ENCODE measurements at regions not wholly inside any gene's neighbourhood (a gene's known extent, or its start where the extent isn't known, plus 50 kb on each side); places are given as distances from the start of the nearest gene placed in this dataset.

DNA sequence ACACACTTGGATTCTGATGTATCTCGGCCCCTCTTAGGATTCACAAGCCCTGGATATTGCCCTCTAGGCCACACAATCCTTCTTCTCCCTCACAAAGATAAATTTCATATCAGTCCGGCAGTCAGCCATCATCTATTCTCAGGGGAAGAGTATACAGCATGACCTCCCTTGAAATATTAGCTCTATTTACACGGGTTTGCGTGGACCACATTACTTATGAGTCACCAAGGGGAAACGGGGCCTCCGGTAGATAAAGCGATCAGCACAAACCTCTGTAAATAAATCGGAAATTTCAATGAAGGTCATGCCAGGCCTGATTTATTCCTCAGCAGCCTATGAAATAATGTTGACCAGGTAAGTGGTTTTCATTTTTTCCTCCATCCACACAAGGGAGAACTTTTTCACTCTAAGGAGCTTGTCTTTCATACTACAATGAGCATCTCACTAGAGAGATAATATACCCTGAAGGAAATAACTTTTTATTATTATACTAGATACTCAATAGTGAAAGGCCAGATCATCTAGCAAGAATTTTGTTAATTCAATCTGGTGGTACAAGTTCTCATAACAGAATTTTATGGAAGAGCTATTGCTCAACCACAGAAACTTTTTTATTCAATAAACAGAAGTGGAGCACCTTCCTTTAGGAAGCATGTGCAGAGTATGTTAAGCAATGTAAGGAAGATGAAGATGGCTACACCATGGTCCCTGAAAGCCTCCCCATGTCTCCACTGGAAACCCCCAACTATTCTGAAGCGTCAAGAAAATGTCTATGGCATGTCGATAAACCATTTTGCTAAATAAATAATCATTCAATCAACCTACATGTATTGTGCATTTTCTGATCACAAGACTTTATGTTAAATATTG lies 125.2 kb upstream of the PIK3C3 start:
- FAIRE-seq (no peak), DNase-seq (ENCODE audit: low read depth) (no peak)
- Histone ChIP-seq H3K4me3 (ENCODE audit: low read depth, low read length) (no peak overlapping the region), H3K36me3 (ENCODE audit: control insufficient read depth, insufficient read depth, low read length) (no peaks in the 10 kb centered on the region), H3K27me3 (ENCODE audit: control insufficient read depth, insufficient read depth, low read length) (no peaks in the 10 kb centered on the region)
- TF ChIP-seq, protein P1, sequence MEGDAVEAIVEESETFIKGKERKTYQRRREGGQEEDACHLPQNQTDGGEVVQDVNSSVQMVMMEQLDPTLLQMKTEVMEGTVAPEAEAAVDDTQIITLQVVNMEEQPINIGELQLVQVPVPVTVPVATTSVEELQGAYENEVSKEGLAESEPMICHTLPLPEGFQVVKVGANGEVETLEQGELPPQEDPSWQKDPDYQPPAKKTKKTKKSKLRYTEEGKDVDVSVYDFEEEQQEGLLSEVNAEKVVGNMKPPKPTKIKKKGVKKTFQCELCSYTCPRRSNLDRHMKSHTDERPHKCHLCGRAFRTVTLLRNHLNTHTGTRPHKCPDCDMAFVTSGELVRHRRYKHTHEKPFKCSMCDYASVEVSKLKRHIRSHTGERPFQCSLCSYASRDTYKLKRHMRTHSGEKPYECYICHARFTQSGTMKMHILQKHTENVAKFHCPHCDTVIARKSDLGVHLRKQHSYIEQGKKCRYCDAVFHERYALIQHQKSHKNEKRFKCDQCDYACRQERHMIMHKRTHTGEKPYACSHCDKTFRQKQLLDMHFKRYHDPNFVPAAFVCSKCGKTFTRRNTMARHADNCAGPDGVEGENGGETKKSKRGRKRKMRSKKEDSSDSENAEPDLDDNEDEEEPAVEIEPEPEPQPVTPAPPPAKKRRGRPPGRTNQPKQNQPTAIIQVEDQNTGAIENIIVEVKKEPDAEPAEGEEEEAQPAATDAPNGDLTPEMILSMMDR (IDR thresholded peaks at IDR 0.05; ENCODE audit: insufficient read depth, low read length, severe bottlenecking): no peak

DNA sequence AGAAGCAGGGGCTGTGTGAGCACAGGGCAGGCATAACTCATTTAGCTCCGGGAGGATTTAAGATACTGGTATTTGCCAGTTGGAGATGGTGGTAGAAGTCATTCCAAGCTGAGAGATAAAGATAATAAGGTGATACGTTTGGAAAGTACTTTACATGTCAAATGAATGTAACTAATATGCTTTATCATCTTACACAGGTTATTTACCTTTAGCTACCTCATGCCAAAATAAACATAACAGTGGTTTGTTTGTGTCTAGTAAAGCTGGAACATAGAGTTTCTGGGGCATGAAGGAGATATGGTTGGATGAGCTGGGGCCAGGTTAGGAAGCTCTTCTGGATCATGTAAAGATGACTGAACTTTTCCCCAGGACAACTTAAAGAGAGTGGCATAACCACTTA lies 126.9 kb upstream of the PIK3C3 start:
- Histone ChIP-seq H3K27me3 (ENCODE audit: control insufficient read depth, insufficient read depth, low read length) (no peaks in the 10 kb centered on the region), H3K4me3 (ENCODE audit: low read depth, low read length) (no peak overlapping the region), H3K36me3 (ENCODE audit: control insufficient read depth, insufficient read depth, low read length) (no peaks in the 10 kb centered on the region)
- DNase-seq (ENCODE audit: low read depth) (peak; percentile 52), FAIRE-seq (no peak)
- TF ChIP-seq, protein P1 (IDR thresholded peaks at IDR 0.05; ENCODE audit: insufficient read depth, low read length, severe bottlenecking): no peak

GRCh38 chr18:41820784-41821183 lies 134.2 kb upstream of the PIK3C3 start:
- Histone ChIP-seq H3K4me3 (ENCODE audit: low read depth, low read length) (no peak overlapping the region), H3K36me3 (ENCODE audit: control insufficient read depth, insufficient read depth, low read length) (no peaks in the 10 kb centered on the region), H3K27me3 (ENCODE audit: control insufficient read depth, insufficient read depth, low read length) (peaks cover 4% of the 10 kb centered on the region)
- TF ChIP-seq, protein P1 (IDR thresholded peaks at IDR 0.05; ENCODE audit: insufficient read depth, low read length, severe bottlenecking): no peak
- no peak for FAIRE-seq
- DNase-seq (ENCODE audit: low read depth): no peak

DNA sequence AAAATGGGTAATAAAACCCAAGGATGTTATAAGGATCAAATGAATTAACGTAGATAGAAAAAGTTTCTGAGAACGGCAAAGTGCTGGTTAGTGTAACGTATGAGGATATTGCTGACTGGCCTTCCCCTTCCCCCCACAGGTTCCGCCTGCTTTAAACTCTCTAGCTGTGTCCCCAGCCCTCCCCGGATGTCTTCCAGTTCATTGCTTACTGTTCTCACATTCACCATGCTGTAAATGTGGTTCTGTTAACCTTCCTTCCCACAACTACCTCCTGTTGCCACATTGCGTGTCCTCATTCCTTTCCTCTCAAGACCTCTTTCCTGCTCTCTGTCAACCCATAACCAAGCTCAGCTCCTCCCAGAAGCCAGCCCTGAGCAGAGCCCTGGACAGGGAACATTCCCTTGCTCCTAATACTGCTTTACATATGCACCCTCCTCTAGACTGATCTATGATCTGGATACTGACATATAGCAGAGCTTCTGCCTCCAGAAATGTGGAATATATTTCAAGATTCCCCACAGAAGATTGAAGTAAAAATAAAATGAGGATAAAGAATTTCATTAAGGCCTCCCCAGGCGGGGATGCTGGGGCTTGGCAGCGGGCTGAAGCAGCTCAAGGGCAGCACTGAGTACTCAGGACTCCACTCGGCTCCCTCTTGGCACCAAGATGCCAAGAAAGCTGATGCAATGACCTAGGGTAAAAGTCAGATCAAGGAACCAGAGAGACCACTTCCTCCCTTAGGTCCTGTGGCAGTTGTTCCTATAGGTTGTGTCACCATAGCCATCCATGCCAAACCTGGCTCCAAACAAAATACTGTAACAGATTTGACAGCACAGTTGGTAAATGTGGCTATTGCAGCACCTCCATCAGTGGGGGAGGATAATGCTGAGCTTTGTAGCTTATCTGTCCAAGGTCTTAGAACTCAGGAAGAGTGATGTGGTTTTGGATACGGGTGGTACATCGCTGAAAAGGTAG lies 136.4 kb upstream of the PIK3C3 start:
- H3K36me3 ChIP-seq (ENCODE audit: control insufficient read depth, insufficient read depth, low read length): no peaks in the 10 kb centered on the region
- peaks cover 5% of the 10 kb centered on the region for H3K27me3 ChIP-seq (ENCODE audit: control insufficient read depth, insufficient read depth, low read length)
- FAIRE-seq (no peak), DNase-seq (ENCODE audit: low read depth) (no peak)
- TF ChIP-seq, protein P1 (IDR thresholded peaks at IDR 0.05; ENCODE audit: insufficient read depth, low read length, severe bottlenecking): no peak
- no peak overlapping the region for H3K4me3 ChIP-seq (ENCODE audit: low read depth, low read length)

- peaks cover 2% of the 10 kb centered on the region for H3K27me3 ChIP-seq (ENCODE audit: control insufficient read depth, insufficient read depth, low read length)
- FAIRE-seq (no peak), DNase-seq (ENCODE audit: low read depth) (no peak)
- H3K4me3 ChIP-seq (ENCODE audit: low read depth, low read length): no peak overlapping the region
- TF ChIP-seq, protein P1 (IDR thresholded peaks at IDR 0.05; ENCODE audit: insufficient read depth, low read length, severe bottlenecking): no peak
- H3K36me3 ChIP-seq (ENCODE audit: control insufficient read depth, insufficient read depth, low read length): no peaks in the 10 kb centered on the region
Measured at GRCh38 chr18:41814651-41815050, 140.4 kb upstream of the PIK3C3 start.

Data from bronchial epithelial cell (primary cell).